H1 (cell line): ENCODE measurements at regions not wholly inside any gene's neighbourhood (a gene's known extent, or its start where the extent isn't known, plus 50 kb on each side); places are given as distances from the start of the nearest gene placed in this dataset.

Source experiments
- CTCF ChIA-PET: fragments of 300-600 bp; sonication (Branson Sonifier 250); formaldehyde crosslinking; loops from one replicate; lab custom pipeline; 2021; ENCODE audit not compliant: partially characterized antibody; lab: Charles Lee
- POLR2A ChIA-PET: fragments of 300-600 bp; sonication (Branson Sonifier 250); formaldehyde crosslinking; loops from one replicate; lab custom pipeline; 2021; ENCODE audit warnings: inconsistent platforms; ENCODE audit not compliant: partially characterized antibody; lab: Charles Lee
- DNase-seq, 2 experiments: peaks; one replicate each; pipeline versions ENCODE4 v3.0.0 to v3.0.0-alpha.2; 2010 to 2022; ENCODE audit warnings: low spot score in 2 of 2, low read depth in 1 of 2, mixed read lengths in 1 of 2
- FAIRE-seq: peaks from 2 replicates; lab custom pipeline; 2011; peaks lifted over from hg19 to GRCh38; lab: Jason Lieb, UNC
- H2AFZ ChIP-seq: 2 replicates; pipeline ENCODE4 v1.8.1; 2012; ENCODE audit warnings: low read length, inconsistent platforms
- H2AK5ac ChIP-seq: 2 replicates; pipeline ENCODE4 v1.6.1; 2013; ENCODE audit warnings: low read depth, low read length
- H2BK120ac ChIP-seq: replicated peaks from 2 replicates; pipeline ENCODE3; 2013; ENCODE audit warnings: low read depth, low read length, inconsistent platforms
- H2BK12ac ChIP-seq: 2 replicates; pipeline ENCODE4 v1.6.1; 2013; ENCODE audit warnings: low read depth, low read length
- H2BK15ac ChIP-seq: 2 replicates; pipeline ENCODE4 v1.6.1; 2013; ENCODE audit warnings: low read length
- H2BK20ac ChIP-seq: 2 replicates; pipeline ENCODE4 v1.6.1; 2013; ENCODE audit warnings: low read length
- H2BK5ac ChIP-seq: 2 replicates; pipeline ENCODE4 v1.6.1; 2013; ENCODE audit warnings: low read depth, low read length
- H3K14ac ChIP-seq: 2 replicates; pipeline ENCODE4 v1.6.1; 2013; ENCODE audit warnings: inconsistent platforms; ENCODE audit not compliant: insufficient read length
- H3K18ac ChIP-seq: 2 replicates; pipeline ENCODE4 v1.6.1; 2013; ENCODE audit warnings: low read length; ENCODE audit errors: extremely low read depth
- H3K23ac ChIP-seq: 2 replicates; pipeline ENCODE4 v1.6.1; 2013; ENCODE audit warnings: inconsistent platforms; ENCODE audit not compliant: insufficient read length
- H3K23me2 ChIP-seq: 2 replicates; pipeline ENCODE4 v1.6.1; 2013; ENCODE audit warnings: low read depth, low read length
- H3K27ac ChIP-seq: 2 replicates; pipeline ENCODE4 v1.6.1; 2011; ENCODE audit warnings: low read depth, low read length, inconsistent platforms
- H3K27me3 ChIP-seq, 4 experiments: replicated peaks in 1 of 4; 1 replicate in 1 of 4; 2 replicates in 3 of 4; pipeline versions ENCODE4 v1.6.1 to v1.8.1; 2011 to 2013; ENCODE audit warnings: low read length in 3 of 4, mild to moderate bottlenecking in 3 of 4, inconsistent platforms in 2 of 4, mixed read lengths in 2 of 4, moderate library complexity in 1 of 4; ENCODE audit not compliant: control insufficient read depth in 3 of 4, insufficient read depth in 3 of 4; ENCODE audit errors: extremely low read depth in 1 of 4
- H3K36me3 ChIP-seq, 4 experiments: 2 replicates each; pipeline versions ENCODE4 v1.6.1 to v1.8.1; 2011 to 2013; ENCODE audit warnings: mild to moderate bottlenecking in 4 of 4, low read length in 3 of 4, moderate library complexity in 2 of 4, control low read depth in 1 of 4, inconsistent platforms in 1 of 4; ENCODE audit not compliant: insufficient read depth in 4 of 4, control insufficient read depth in 2 of 4
- H3K4ac ChIP-seq: replicated peaks from 2 replicates; pipeline ENCODE3; 2013; ENCODE audit warnings: low read length, low read depth, mixed read lengths, inconsistent platforms; ENCODE audit not compliant: insufficient read length
- H3K4me1 ChIP-seq, 4 experiments: replicated peaks in 1 of 4; 1 replicate in 1 of 4; 2 replicates in 3 of 4; pipeline versions ENCODE4 v1.6.1 to v1.8.1; 2011 to 2013; ENCODE audit warnings: low read length in 3 of 4, inconsistent platforms in 2 of 4, mixed read lengths in 1 of 4; ENCODE audit not compliant: insufficient read depth in 4 of 4, control insufficient read depth in 3 of 4
- H3K4me2 ChIP-seq, 2 experiments: 2 replicates each; pipeline versions ENCODE4 v1.6.1 to v1.8.1; 2011 to 2013; ENCODE audit warnings: low read depth in 2 of 2, low read length in 2 of 2, control low read depth in 1 of 2, inconsistent platforms in 1 of 2, mild to moderate bottlenecking in 1 of 2; ENCODE audit not compliant: insufficient read depth in 1 of 2
- H3K4me3 ChIP-seq, 4 experiments: fragments of 200-600, 300-600 bp in 1 of 4; sonication (generic), shearing (Covaris generic), sonication (Bioruptor Twin) in 1 of 4; 2 replicates each; pipeline versions ENCODE4 v1.5.1 to v1.8.1; 2011 to 2016; ENCODE audit warnings: low read length in 4 of 4, low read depth in 3 of 4, control low read depth in 2 of 4, inconsistent platforms in 2 of 4, mild to moderate bottlenecking in 2 of 4, mixed read lengths in 1 of 4, moderate library complexity in 1 of 4; ENCODE audit not compliant: insufficient read depth in 2 of 4; ENCODE audit errors: extremely low read depth in 1 of 4
- H3K56ac ChIP-seq: replicated peaks from 2 replicates; pipeline ENCODE3; 2013; ENCODE audit warnings: low read depth, mild to moderate bottlenecking, mixed read lengths, low read length, inconsistent platforms; ENCODE audit not compliant: insufficient read length
- H3K79me1 ChIP-seq: 2 replicates; pipeline ENCODE4 v1.6.1; 2013; ENCODE audit warnings: low read depth, low read length, control low read depth
- H3K79me2 ChIP-seq, 2 experiments: 2 replicates each; pipeline versions ENCODE4 v1.6.1 to v1.8.1; 2012 to 2013; ENCODE audit warnings: low read length in 2 of 2, mild to moderate bottlenecking in 2 of 2, inconsistent platforms in 1 of 2; ENCODE audit not compliant: insufficient read depth in 2 of 2, control insufficient read depth in 1 of 2
- H3K9ac ChIP-seq, 4 experiments: replicated peaks in 1 of 4; 1 replicate in 1 of 4; 2 replicates in 3 of 4; pipeline versions ENCODE4 v1.6.1 to v1.8.1; 2011 to 2013; ENCODE audit warnings: low read depth in 3 of 4, low read length in 3 of 4, control low read depth in 2 of 4, mild to moderate bottlenecking in 2 of 4, moderate library complexity in 2 of 4, inconsistent platforms in 1 of 4; ENCODE audit errors: extremely low read depth in 1 of 4
- H3K9me3 ChIP-seq, 2 experiments: 2 replicates each; pipeline versions ENCODE4 v1.6.1 to v1.8.1; 2012 to 2013; ENCODE audit warnings: mild to moderate bottlenecking in 2 of 2, moderate library complexity in 2 of 2, control low read depth in 1 of 2, inconsistent platforms in 1 of 2, low read depth in 1 of 2, low read length in 1 of 2, mixed read lengths in 1 of 2; ENCODE audit not compliant: insufficient read depth in 2 of 2
- H4K20me1 ChIP-seq, 2 experiments: replicated peaks in 1 of 2; 2 replicates each; pipeline versions ENCODE3 to v1.8.1; 2011 to 2013; ENCODE audit warnings: inconsistent platforms in 2 of 2, low read length in 2 of 2, mild to moderate bottlenecking in 1 of 2; ENCODE audit not compliant: insufficient read depth in 2 of 2, control insufficient read depth in 1 of 2
- H4K5ac ChIP-seq: 2 replicates; pipeline ENCODE4 v1.6.1; 2013; ENCODE audit warnings: low read length, low read depth, mixed read lengths, inconsistent platforms; ENCODE audit not compliant: insufficient read length
- H4K8ac ChIP-seq: 2 replicates; pipeline ENCODE4 v1.8.0; 2013; ENCODE audit warnings: mild to moderate bottlenecking, moderate library complexity, low read length, inconsistent platforms; ENCODE audit not compliant: insufficient read depth; ENCODE audit errors: extremely low read depth
- H4K91ac ChIP-seq: replicated peaks from 2 replicates; pipeline ENCODE3; 2013; ENCODE audit warnings: low read length, mixed read lengths, inconsistent platforms; ENCODE audit not compliant: insufficient read length
- CREB1 ChIP-seq: IDR thresholded peaks from 2 replicates; pipeline ENCODE4 v1.6.1; 2012; ENCODE audit warnings: inconsistent platforms
- CTCF ChIP-seq, 3 experiments: IDR thresholded peaks; 1 replicate in 2 of 3; 2 replicates in 1 of 3; pipeline versions ENCODE4 v1.5.1 to v1.6.1; 2011; ENCODE audit warnings: low read length in 3 of 3, mild to moderate bottlenecking in 3 of 3, inconsistent platforms in 2 of 3, low read depth in 1 of 3, moderate library complexity in 1 of 3; ENCODE audit not compliant: insufficient read depth in 1 of 3; ENCODE audit errors: control extremely low read depth in 1 of 3
- HDAC2 ChIP-seq, 2 experiments: fragments of 300-600 bp in 1 of 2; sonication (generic) in 1 of 2; IDR thresholded peaks; 2 replicates each; pipeline ENCODE4 v1.6.1; 2011 to 2012; ENCODE audit warnings: low read depth in 2 of 2, low read length in 2 of 2, mild to moderate bottlenecking in 2 of 2, moderate library complexity in 2 of 2, borderline replicate concordance in 1 of 2, inconsistent platforms in 1 of 2
- KDM1A ChIP-seq: fragments of 200-600, 300-600 bp; sonication (generic); IDR thresholded peaks from 2 replicates; pipeline ENCODE4 v1.7.1; 2016; ENCODE audit warnings: mild to moderate bottlenecking, low read length, borderline replicate concordance
- MAX ChIP-seq: IDR thresholded peaks from 2 replicates; pipeline ENCODE4 v1.6.1; 2012; ENCODE audit warnings: inconsistent platforms
- NRF1 ChIP-seq: IDR thresholded peaks from 2 replicates; pipeline ENCODE4 v1.6.1; 2011; ENCODE audit warnings: mild to moderate bottlenecking, low read depth, low read length, improper control_type of control experiment
- POLR2A ChIP-seq, 2 experiments: IDR thresholded peaks; 1 replicate in 1 of 2; 2 replicates in 1 of 2; pipeline ENCODE4 v1.6.1; 2011; ENCODE audit warnings: low read depth in 2 of 2, low read length in 2 of 2, mild to moderate bottlenecking in 2 of 2; ENCODE audit errors: control extremely low read depth in 1 of 2
- POU5F1 ChIP-seq: IDR thresholded peaks from 2 replicates; pipeline ENCODE4 v1.6.1; 2011; ENCODE audit warnings: low read depth, mild to moderate bottlenecking, low read length, moderate library complexity
- SIX5 ChIP-seq: IDR thresholded peaks from 2 replicates; pipeline ENCODE4 v1.6.1; 2011; ENCODE audit warnings: mild to moderate bottlenecking, low read depth, low read length
- SP2 ChIP-seq: IDR thresholded peaks from 2 replicates; pipeline ENCODE4 v1.6.1; 2012; ENCODE audit warnings: mild to moderate bottlenecking, low read length, inconsistent platforms
- TCF12 ChIP-seq: IDR thresholded peaks from 2 replicates; pipeline ENCODE4 v1.6.1; 2011; ENCODE audit warnings: low read depth, mild to moderate bottlenecking, low read length
- YY1 ChIP-seq: IDR thresholded peaks from 2 replicates; pipeline ENCODE4 v1.6.1; 2011; ENCODE audit warnings: low read depth, mild to moderate bottlenecking, low read length
- WGBS, 2 experiments: shearing (Covaris generic) in 1 of 2; methylation state at CpG; one replicate each; pipeline versions ENCODE4 v1.1.6 to v1.1.7; 2013 to 2015; ENCODE audit warnings: low lambda C conversion rate in 2 of 2, mixed read lengths in 2 of 2, inconsistent platforms in 1 of 2, low coverage in 1 of 2, missing lambda C conversion rate in 1 of 2; ENCODE audit not compliant: insufficient replicate concordance in 2 of 2, insufficient coverage in 1 of 2, insufficient read length in 1 of 2; ENCODE audit errors: extremely low coverage in 1 of 2, missing lambda C conversion rate in 1 of 2; 5-methylcytosine and 5-hydroxymethylcytosine counted together

GRCh38 chr1:30049748-30050296 lies 673.6 kb downstream of the MATN1 start:
- Histone ChIP-seq H2AFZ (no peak overlapping the region), H3K9me3 (no peaks in the 10 kb centered on the region), H4K5ac (no peak overlapping the region), H4K8ac (no peak overlapping the region), H3K27ac (no peak overlapping the region), H3K56ac (no peak overlapping the region), H3K36me3 (no peaks in the 10 kb centered on the region), H3K23ac (no peak overlapping the region), H3K4ac (no peak overlapping the region), H2AK5ac (no peak overlapping the region), H3K4me3 (no peak overlapping the region), H2BK15ac (no peak overlapping the region), H3K4me1 (peaks cover 0 to 8% (median 6%) of the 10 kb centered on the region in 4 experiments; a peak in 2 of 7 replicates), H2BK5ac (no peak overlapping the region), H3K27me3 (no peaks in the 10 kb centered on the region; a peak in 2 of 7 replicates), H3K4me2 (no peak overlapping the region), H3K18ac (no peak overlapping the region), H3K79me2 (no peaks in the 10 kb centered on the region), H3K9ac (no peak overlapping the region), H2BK12ac (no peak overlapping the region), H3K23me2 (no peaks in the 10 kb centered on the region; the same call in 1 of the 2 replicates), H4K91ac (no peak overlapping the region), H3K79me1 (no peaks in the 10 kb centered on the region), H2BK20ac (no peak overlapping the region), H3K14ac (no peak overlapping the region), H2BK120ac (no peak overlapping the region), H4K20me1 (no peaks in the 10 kb centered on the region)
- WGBS, 2 experiments: 96% methylated on average over 4 of the region's 4 CpGs; no CpG with 5 or more reads in 1 of the 2 experiments
- DNase-seq: no peak
- POLR2A ChIA-PET: no interaction called here
- FAIRE-seq: no peak
- CTCF ChIA-PET: interaction anchor here (1.0 kb wide), 1 partner anchor 13 kb away, joined by 3 read pairs; no protein-coding TSS in a partner anchor
- no peak for TF ChIP-seq SIX5
- no peak for TF ChIP-seq CREB1
- no peak for TF ChIP-seq MAX
- TF ChIP-seq HDAC2 (IDR thresholded peaks at IDR 0.05; ENCODE audit: borderline replicate concordance in 1 of 2, low read depth in 2 of 2, low read length in 2 of 2): no peak
- no peak for TF ChIP-seq NRF1
- no peak for TF ChIP-seq YY1
- TF ChIP-seq TCF12: no peak
- no peak for TF ChIP-seq CTCF (IDR thresholded peaks at IDR 0.05; ENCODE audit: control extremely low read depth in 1 of 3, insufficient read depth in 1 of 3, low read depth in 1 of 3, low read length in 3 of 3)
- no peak for TF ChIP-seq POLR2A (IDR thresholded peaks at IDR 0.05; ENCODE audit: control extremely low read depth in 1 of 2, low read depth in 2 of 2, low read length in 2 of 2)
- TF ChIP-seq POU5F1: no peak
- TF ChIP-seq SP2: no peak
- no peak for TF ChIP-seq KDM1A
